Activated CD4-positive, alpha-beta memory T cell treated with anti-CD3 and anti-CD28 coated beads, Interleukin-2, amount 10 ng/mL, durations not matched to agents 7 days and 5 days (primary cell): ENCODE measurements at regions not wholly inside any gene's neighbourhood (a gene's known extent, or its start where the extent isn't known, plus 50 kb on each side); places are given as distances from the start of the nearest gene placed in this dataset.

Source experiments
- CTCF ChIA-PET: fragments of 350-600 bp; sonication (Branson Sonifier 250); formaldehyde crosslinking; loops from one replicate; lab custom pipeline; 2021; ENCODE audit warnings: antibody characterized with exemption, inconsistent platforms; lab: Charles Lee
- POLR2A ChIA-PET: fragments of 350-600 bp; sonication (Branson Sonifier 250); formaldehyde crosslinking; loops from one replicate; lab custom pipeline; 2021; ENCODE audit warnings: antibody characterized with exemption; lab: Charles Lee
- DNase-seq: peaks from one replicate; pipeline ENCODE4 v3.0.0-alpha.2; 2020
- H3K27ac Mint-ChIP-seq: one replicate; pipeline ENCODE4 v1.8.0; 2021; ENCODE audit warnings: mild to moderate bottlenecking, mixed read lengths
- H3K27me3 Mint-ChIP-seq: one replicate; pipeline ENCODE4 v1.8.0; 2021; ENCODE audit warnings: mixed read lengths
- H3K36me3 Mint-ChIP-seq: one replicate; pipeline ENCODE4 v1.8.0; 2021; ENCODE audit warnings: low read depth, mixed read lengths
- H3K4me1 Mint-ChIP-seq: one replicate; pipeline ENCODE4 v1.8.0; 2021; ENCODE audit warnings: mixed read lengths
- H3K4me3 Mint-ChIP-seq: one replicate; pipeline ENCODE4 v1.8.0; 2021; ENCODE audit warnings: mild to moderate bottlenecking, mixed read lengths
- H3K9me3 Mint-ChIP-seq: one replicate; pipeline ENCODE4 v1.8.0; 2021; ENCODE audit warnings: mixed read lengths

DNA sequence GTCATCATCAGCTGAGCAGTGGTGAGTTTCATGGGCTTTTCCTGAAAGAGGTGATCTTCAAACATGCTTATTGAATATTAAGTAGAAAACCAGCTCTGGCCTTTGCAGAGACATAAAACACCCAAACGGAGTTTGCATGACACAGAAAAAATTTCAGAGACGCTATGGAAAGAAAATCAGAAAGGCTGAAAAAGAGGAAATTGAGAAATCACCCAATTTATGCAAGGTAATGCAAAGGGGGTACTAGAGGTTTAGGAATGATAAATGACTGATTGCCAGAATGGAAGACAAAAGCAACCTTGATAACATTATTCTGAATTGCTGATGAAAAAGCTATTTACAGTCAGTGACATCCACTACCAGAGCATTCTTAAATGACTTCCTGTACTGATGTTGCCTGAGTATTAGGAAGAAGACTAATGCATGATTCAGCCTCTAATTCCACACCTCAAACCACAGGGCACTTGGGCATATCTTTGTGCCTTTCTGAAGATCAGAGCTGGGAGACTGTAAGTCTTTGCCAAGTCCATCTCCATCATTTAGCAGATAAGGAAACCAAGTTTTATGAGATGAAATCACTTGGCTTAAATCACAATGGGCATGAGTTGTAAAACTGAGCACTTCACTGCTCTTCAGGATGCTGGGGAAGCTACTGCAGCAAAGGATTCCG is 565.7 kb downstream of the PPARGC1A start:
- Mint-ChIP-seq H3K9me3 (no peaks in the 10 kb centered on the region), H3K27ac (no peak overlapping the region), H3K36me3 (no peaks in the 10 kb centered on the region), H3K4me3 (no peak overlapping the region), H3K27me3 (peaks cover 2% of the 10 kb centered on the region), H3K4me1 (peaks cover 6% of the 10 kb centered on the region)
- no peak for DNase-seq
- CTCF ChIA-PET: no interaction called here
- POLR2A ChIA-PET: no interaction called here

DNA sequence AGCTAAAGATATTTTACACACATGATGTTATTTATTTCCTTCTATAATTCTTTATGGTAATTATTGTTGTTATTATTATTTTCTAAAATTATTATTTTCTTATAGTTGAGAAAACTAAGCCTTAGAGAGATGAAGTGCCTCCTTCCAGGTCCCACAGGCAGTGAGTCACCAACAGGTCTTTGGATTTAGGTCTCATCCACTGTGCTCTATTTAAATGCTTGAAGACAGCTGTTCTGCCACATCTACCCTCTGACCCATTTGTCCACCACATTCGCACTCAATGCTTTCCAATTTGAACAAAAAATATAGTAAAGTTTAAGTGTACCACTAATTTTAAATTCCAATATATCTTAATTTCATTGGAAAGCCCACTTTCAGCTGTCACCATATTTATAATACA is 566.4 kb downstream of the PPARGC1A start:
- ChIA-PET POLR2A (no interaction called here), CTCF (no interaction called here)
- H3K4me3 Mint-ChIP-seq: no peak overlapping the region
- H3K4me1 Mint-ChIP-seq: peaks cover 6% of the 10 kb centered on the region
- H3K9me3 Mint-ChIP-seq: no peaks in the 10 kb centered on the region
- DNase-seq: no peak
- H3K27ac Mint-ChIP-seq: no peak overlapping the region
- no peaks in the 10 kb centered on the region for H3K36me3 Mint-ChIP-seq
- peaks cover 2% of the 10 kb centered on the region for H3K27me3 Mint-ChIP-seq

DNA sequence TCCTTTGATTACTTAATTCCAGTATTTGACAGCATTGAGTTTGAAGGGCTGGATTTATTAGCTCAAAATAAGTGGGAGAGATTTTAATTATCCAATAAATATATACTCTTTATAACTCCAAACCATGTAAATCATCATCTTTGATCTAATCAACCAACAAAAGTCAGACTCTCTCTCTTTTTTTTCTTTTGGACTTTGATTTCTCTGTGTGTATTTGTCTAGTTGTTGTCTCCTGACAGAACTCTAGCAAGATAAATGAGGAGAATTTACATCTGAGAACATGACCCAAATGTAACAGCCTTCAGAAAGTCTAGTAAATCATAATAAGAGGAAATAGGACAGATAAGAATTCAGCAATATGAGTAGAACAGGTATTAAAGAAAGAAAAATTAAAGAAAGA is 567.1 kb downstream of the PPARGC1A start:
- H3K9me3 Mint-ChIP-seq: no peaks in the 10 kb centered on the region
- peaks cover 6% of the 10 kb centered on the region for H3K4me1 Mint-ChIP-seq
- CTCF ChIA-PET: no interaction called here
- H3K27ac Mint-ChIP-seq: no peak overlapping the region
- POLR2A ChIA-PET: no interaction called here
- no peak for DNase-seq
- H3K4me3 Mint-ChIP-seq: no peak overlapping the region
- no peaks in the 10 kb centered on the region for H3K36me3 Mint-ChIP-seq
- H3K27me3 Mint-ChIP-seq: peaks cover 2% of the 10 kb centered on the region

DNA sequence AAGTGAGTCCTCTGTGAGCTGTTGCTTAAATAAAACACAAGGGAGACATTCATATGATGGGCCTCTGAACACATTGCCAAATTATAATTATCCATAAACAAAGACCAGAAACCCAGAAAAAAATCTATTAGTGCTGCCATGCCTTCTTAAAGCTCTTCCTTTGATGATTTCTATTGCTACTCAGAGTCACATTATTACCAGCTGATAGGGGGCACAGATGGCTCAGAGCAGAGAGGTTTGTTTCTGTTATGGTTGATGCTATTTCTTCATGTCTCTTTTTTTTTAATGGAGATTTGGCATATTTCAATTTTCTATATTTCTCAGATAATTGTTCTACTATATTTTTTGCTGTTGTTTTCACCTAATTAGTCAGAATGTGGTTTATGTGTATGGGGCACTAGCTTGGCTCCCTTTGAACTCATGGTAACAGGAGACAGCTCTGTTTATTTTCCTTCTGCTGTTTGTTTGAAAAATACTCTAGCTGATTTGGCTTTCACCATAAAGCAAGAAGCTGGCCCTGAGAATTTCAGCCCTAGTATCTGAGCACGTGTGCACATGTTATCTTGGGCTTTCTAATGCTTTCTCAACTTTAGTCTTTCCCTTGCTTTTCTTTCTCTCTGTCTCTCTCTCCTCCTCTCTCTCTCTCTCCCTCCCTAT is 568.8 kb downstream of the PPARGC1A start:
- peaks cover 2% of the 10 kb centered on the region for H3K27me3 Mint-ChIP-seq

DNA sequence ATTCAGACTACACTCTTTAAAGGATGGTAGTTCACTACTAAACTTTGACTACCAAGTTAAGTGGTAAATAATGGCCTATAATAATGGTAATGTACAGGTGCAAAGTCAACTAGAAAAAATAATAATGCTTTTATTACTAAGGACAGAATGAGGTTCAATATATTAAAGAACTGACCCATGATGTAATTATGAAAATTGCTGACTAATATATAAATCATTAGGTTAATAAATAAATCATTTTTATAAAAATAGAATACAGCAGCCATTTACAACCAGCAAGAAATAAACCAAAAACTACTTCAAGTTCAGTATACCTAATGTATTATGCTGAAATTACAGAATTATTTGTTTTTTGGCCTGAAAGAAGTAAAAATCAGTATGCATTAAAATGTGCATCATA is 577.2 kb downstream of the PPARGC1A start:
- no peaks in the 10 kb centered on the region for H3K36me3 Mint-ChIP-seq
- H3K4me3 Mint-ChIP-seq: no peak overlapping the region
- H3K4me1 Mint-ChIP-seq: no peaks in the 10 kb centered on the region
- no peaks in the 10 kb centered on the region for H3K27me3 Mint-ChIP-seq
- no peaks in the 10 kb centered on the region for H3K9me3 Mint-ChIP-seq
- ChIA-PET POLR2A (no interaction called here), CTCF (no interaction called here)
- no peak overlapping the region for H3K27ac Mint-ChIP-seq
- DNase-seq: no peak

More for the DNA sequence above, 568.8 kb downstream of the PPARGC1A start:
- Mint-ChIP-seq H3K27ac (no peak overlapping the region), H3K4me1 (peaks cover 6% of the 10 kb centered on the region), H3K36me3 (no peaks in the 10 kb centered on the region), H3K4me3 (no peak overlapping the region), H3K9me3 (no peaks in the 10 kb centered on the region)
- no peak for DNase-seq
- ChIA-PET POLR2A (no interaction called here), CTCF (no interaction called here)

DNA sequence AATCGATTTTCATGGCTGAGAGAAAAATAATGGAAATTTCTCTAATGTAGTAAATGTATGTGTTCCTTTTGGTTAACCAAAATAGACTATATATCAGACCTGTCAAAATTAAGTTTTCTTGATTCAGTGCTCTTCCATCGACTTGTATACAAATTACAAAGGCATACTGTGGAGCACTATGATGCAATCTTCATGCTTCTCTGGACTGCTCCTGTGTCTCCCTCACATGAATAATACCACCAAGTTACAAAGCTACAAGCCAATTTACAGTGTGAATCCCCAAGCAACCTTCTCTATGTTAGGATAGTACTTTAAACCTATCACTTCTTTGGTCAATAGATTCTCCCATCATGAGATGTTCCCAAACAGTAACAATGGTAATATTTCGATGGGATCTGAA is 577.9 kb downstream of the PPARGC1A start:
- no peaks in the 10 kb centered on the region for H3K27me3 Mint-ChIP-seq
- H3K4me3 Mint-ChIP-seq: no peak overlapping the region
- CTCF ChIA-PET: no interaction called here

DNA sequence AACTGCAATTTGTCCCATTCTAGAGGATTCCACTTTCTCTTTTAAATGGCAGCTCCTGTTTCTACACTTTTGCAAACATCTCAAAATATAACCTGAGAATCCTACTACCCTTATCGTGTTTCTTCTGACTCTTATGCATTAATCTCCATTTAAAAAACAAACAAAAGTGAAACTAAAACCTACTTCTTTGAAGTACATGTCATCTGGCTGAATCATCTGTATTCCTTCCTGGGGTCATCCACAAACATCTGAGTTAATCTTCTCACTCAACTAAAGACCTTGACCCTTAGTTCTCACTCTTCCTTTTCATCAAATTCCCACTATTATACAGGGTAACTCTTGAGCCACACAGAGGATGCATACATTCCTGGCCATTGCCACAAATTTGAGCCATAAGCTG is 584.8 kb downstream of the PPARGC1A start:
- Mint-ChIP-seq H3K4me1 (peaks cover 6% of the 10 kb centered on the region), H3K4me3 (no peak overlapping the region)
- CTCF ChIA-PET: interaction anchor here (1.5 kb wide), 1 partner anchor 15 kb away, joined by 5 read pairs; no protein-coding TSS in a partner anchor

More for the DNA sequence above, 577.9 kb downstream of the PPARGC1A start:
- no peak for DNase-seq
- Mint-ChIP-seq H3K27ac (no peak overlapping the region), H3K9me3 (no peaks in the 10 kb centered on the region), H3K4me1 (no peaks in the 10 kb centered on the region), H3K36me3 (no peaks in the 10 kb centered on the region)
- POLR2A ChIA-PET: no interaction called here

DNA sequence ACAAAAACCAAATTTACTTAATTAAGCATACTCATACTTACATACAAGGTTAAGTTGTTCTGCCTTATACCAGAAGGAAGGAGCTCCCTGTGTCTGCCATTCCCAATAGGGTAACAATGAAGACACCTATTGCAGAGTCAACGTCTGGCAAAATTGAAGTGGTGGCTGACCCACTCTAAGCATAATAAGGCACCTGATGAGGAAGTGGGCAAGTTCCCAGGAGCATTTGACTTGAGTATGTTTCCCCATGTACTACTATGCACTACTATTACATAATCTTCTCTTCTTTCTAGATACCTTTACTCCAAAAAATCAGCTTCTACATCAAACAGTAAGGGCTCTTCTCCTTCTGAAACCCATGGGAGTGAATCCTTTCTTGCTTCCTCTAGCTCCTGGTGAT is 591.5 kb downstream of the PPARGC1A start:
- H3K4me3 Mint-ChIP-seq: no peak overlapping the region
- no peaks in the 10 kb centered on the region for H3K9me3 Mint-ChIP-seq
- peaks cover 4% of the 10 kb centered on the region for H3K4me1 Mint-ChIP-seq
- no peak overlapping the region for H3K27ac Mint-ChIP-seq
- ChIA-PET CTCF (no interaction called here), POLR2A (no interaction called here)
- H3K27me3 Mint-ChIP-seq: no peaks in the 10 kb centered on the region
- DNase-seq: no peak
- no peaks in the 10 kb centered on the region for H3K36me3 Mint-ChIP-seq

More for the DNA sequence above, 584.8 kb downstream of the PPARGC1A start:
- Mint-ChIP-seq H3K9me3 (no peaks in the 10 kb centered on the region), H3K36me3 (no peaks in the 10 kb centered on the region), H3K27ac (no peak overlapping the region), H3K27me3 (no peaks in the 10 kb centered on the region)
- no peak for DNase-seq
- POLR2A ChIA-PET: no interaction called here

DNA sequence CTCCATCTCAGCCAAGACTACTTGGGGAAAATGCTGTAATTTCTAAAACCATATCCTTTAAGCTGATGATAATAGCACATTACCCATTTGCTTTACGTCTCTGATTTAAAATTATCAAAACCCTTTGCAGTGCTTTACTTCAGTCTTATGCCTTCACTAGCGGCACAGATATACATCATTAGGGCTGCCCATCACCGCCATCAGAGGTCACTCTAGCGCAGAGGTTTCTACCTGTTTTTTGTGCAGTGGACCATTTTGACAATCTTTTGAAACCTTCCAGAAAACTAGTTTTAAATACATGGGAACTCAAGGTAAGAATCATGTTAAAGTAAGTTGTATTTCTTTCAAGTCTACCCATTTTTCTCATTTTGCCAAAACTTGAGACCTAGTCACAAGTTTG is 592.5 kb downstream of the PPARGC1A start:
- ChIA-PET POLR2A (no interaction called here), CTCF (no interaction called here)
- H3K4me1 Mint-ChIP-seq: no peaks in the 10 kb centered on the region
- H3K4me3 Mint-ChIP-seq: no peak overlapping the region
- no peak for DNase-seq
- no peak overlapping the region for H3K27ac Mint-ChIP-seq
- no peaks in the 10 kb centered on the region for H3K27me3 Mint-ChIP-seq
- H3K36me3 Mint-ChIP-seq: no peaks in the 10 kb centered on the region
- no peaks in the 10 kb centered on the region for H3K9me3 Mint-ChIP-seq

DNA sequence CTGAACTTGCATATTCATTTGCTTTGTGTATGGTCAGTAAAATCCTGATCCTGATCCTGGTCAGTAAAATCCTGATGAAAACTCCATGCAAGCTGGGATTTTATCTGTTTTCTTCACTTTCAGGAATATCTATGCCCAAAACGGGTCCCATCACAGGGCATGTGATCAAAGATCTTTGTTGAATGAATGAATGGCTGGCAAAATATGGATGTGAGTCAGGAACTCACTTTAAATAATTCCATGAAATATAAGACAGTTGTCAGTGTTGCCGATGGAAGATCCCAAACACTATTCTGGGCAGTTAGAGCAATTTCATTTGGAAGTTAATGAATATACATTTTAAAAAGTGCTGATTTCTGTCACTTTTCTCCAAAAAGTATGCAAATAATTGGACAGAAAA is 598.4 kb downstream of the GBA3 start:
- Mint-ChIP-seq H3K9me3 (no peaks in the 10 kb centered on the region), H3K27me3 (peaks cover 3% of the 10 kb centered on the region), H3K27ac (no peak overlapping the region), H3K4me1 (peaks cover 8% of the 10 kb centered on the region), H3K4me3 (no peak overlapping the region), H3K36me3 (no peaks in the 10 kb centered on the region)
- POLR2A ChIA-PET: no interaction called here
- DNase-seq: no peak
- CTCF ChIA-PET: no interaction called here

DNA sequence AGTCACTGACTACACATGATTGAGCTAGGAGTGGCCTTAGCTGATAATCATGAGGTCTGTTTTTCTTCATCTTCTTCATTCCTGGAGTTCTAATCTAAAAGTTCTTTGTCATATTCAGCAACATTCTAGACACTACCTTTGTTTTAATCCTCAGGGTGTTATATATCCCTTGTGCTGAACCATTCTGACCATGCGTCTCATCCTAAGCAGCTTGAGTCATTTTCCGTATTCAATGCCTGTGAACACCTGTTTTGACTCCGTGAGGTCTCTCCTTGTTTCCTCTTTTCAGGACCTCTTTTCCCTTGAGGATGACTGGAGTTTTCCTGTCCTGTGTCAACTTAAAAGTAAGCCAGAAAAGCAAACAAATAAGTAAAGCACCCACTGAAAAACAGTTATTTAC is 597.9 kb downstream of the GBA3 start:
- ChIA-PET POLR2A (no interaction called here), CTCF (no interaction called here)
- Mint-ChIP-seq H3K4me1 (peaks cover 8% of the 10 kb centered on the region), H3K9me3 (no peaks in the 10 kb centered on the region), H3K27me3 (peaks cover 3% of the 10 kb centered on the region), H3K36me3 (no peaks in the 10 kb centered on the region), H3K4me3 (no peak overlapping the region), H3K27ac (no peak overlapping the region)
- no peak for DNase-seq

DNA sequence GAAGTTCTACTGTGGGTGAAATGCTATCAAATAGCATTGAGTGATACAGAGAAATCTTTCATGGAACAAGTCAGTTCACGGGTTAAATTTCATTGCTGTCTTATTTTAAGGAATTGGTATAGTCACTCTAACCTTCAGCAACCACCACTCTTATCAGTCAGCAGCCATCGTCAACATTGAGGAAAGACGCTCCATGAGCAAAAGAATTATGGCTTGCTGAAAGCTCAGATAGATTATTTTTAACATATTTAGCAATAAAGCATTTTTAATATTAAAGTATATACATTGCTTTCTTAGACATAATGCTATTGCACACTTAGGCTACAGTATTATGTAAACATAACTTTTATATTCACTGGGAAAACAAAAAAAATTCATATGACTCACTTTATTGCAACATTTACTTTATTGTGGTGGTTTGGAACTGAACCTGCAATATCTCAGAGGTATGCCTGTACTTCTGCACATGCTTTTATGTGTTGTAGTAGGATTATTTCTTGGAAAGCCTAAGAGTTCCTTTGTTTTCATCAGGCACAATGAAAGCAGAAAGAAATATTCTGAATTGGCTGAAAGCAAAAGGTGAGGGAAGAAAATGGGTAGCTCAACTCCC is 586.7 kb downstream of the GBA3 start:
- ChIA-PET CTCF (no interaction called here), POLR2A (no interaction called here)
- Mint-ChIP-seq H3K4me1 (no peaks in the 10 kb centered on the region), H3K27ac (no peak overlapping the region), H3K4me3 (no peak overlapping the region), H3K9me3 (peaks cover 2% of the 10 kb centered on the region), H3K36me3 (no peaks in the 10 kb centered on the region), H3K27me3 (no peaks in the 10 kb centered on the region)
- no peak for DNase-seq

DNA sequence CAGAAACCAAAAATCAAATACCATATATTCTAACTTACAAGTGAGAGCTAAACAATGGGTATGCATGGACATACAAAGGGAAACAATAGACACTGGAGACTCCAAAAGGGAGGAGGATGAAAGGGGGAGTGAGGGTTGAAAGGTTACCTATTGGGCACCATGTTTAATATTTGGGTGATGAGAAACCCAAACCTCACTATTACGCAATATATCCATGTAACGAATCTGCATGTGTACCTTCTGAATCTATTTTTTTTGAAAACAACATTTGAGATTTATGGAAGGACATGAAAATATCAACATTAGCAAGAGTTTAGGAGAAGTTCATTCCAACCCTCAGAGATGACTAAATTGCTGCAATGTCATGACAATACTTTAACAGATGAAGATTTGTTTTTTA is 586.1 kb downstream of the GBA3 start:
- H3K4me1 Mint-ChIP-seq: no peaks in the 10 kb centered on the region
- DNase-seq: no peak
- H3K27ac Mint-ChIP-seq: no peak overlapping the region
- H3K4me3 Mint-ChIP-seq: no peak overlapping the region
- H3K27me3 Mint-ChIP-seq: no peaks in the 10 kb centered on the region
- peaks cover 2% of the 10 kb centered on the region for H3K9me3 Mint-ChIP-seq
- ChIA-PET CTCF (no interaction called here), POLR2A (no interaction called here)
- no peaks in the 10 kb centered on the region for H3K36me3 Mint-ChIP-seq

DNA sequence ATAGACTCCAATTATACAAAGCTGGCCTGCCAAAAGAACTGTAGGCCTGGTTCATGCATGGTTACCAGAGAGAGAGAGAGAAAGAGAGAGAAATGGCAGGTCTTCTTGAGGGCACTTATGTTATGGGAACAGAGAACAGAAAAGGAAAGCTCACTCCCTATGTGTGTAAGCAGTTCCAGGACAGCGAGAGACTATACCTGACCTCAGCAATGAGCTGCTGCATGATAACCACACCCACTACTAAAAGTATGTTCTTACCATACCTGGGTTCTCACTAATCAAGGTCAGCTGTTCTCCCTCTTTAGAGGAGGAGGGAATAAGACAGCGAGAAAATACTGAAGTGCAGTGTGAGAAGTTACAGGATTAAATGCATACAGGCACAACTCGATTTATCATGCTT is 583.3 kb downstream of the GBA3 start:
- no peak overlapping the region for H3K4me3 Mint-ChIP-seq
- DNase-seq: no peak
- H3K27me3 Mint-ChIP-seq: no peaks in the 10 kb centered on the region
- ChIA-PET POLR2A (no interaction called here), CTCF (no interaction called here)
- no peaks in the 10 kb centered on the region for H3K4me1 Mint-ChIP-seq
- no peaks in the 10 kb centered on the region for H3K9me3 Mint-ChIP-seq
- H3K36me3 Mint-ChIP-seq: no peaks in the 10 kb centered on the region
- no peak overlapping the region for H3K27ac Mint-ChIP-seq
